ENCODE measurements at regions not wholly inside any gene's neighbourhood (a gene's known extent, or its start where the extent isn't known, plus 50 kb on each side); places are given as distances from the start of the nearest gene placed in this dataset.

- intact Hi-C loops (cut with micrococcal nuclease; ENCODE audit: unreplicated experiment): no loop called here
- no peaks in the 10 kb centered on the region for H3K9me3 ChIP-seq (ENCODE audit: insufficient read depth, low read depth)
- no peak overlapping the region for H3K27ac ChIP-seq
- peaks cover 92% of the 10 kb centered on the region for H3K27me3 ChIP-seq (ENCODE audit: insufficient read depth, low read depth)
- BruUV-seq (replicated peaks): no TSS peak
- H4K20me1 ChIP-seq (ENCODE audit: insufficient read depth): no peaks in the 10 kb centered on the region
- no peaks in the 10 kb centered on the region for H3F3A ChIP-seq (ENCODE audit: insufficient read depth, low read depth)
- H3K79me2 ChIP-seq (ENCODE audit: low read depth): no peaks in the 10 kb centered on the region
- ChIA-PET CTCF (no interaction called here), POLR2A (ENCODE audit: unreplicated experiment) (no interaction called here)
- H3K4me1 ChIP-seq (replicated peaks; ENCODE audit: insufficient read depth): no peaks in the 10 kb centered on the region
- H3K4me2 ChIP-seq: no peak overlapping the region
- no peaks in the 10 kb centered on the region for H3K36me3 ChIP-seq (ENCODE audit: low read depth)
- H3K9me2 ChIP-seq (ENCODE audit: insufficient read depth): no peaks in the 10 kb centered on the region
- DNase-seq: no peak
- TF ChIP-seq CTCF (conservative IDR thresholded peaks at IDR 0.05): no peak
- TF ChIP-seq EZH2 (IDR thresholded peaks at IDR 0.05; ENCODE audit: low read depth): no peak
- H2AFZ ChIP-seq: no peak overlapping the region
- H3K4me3 ChIP-seq: no peak overlapping the region
Measured at GRCh38 chr11:119788911-119789560, 60.0 kb upstream of the NECTIN1 start.

- ChIA-PET POLR2A (ENCODE audit: unreplicated experiment) (no interaction called here), CTCF (no interaction called here)
- intact Hi-C loops (cut with micrococcal nuclease; ENCODE audit: unreplicated experiment): no loop called here
Measured at GRCh38 chr11:119788096-119788883, 59.3 kb upstream of the NECTIN1 start.

GRCh38 chr11:119787074-119787461, 58.1 kb upstream of the NECTIN1 start:
- Histone ChIP-seq H3K79me2 (ENCODE audit: low read depth) (no peaks in the 10 kb centered on the region), H2AFZ (no peak overlapping the region), H3K4me1 (replicated peaks; ENCODE audit: insufficient read depth) (no peaks in the 10 kb centered on the region), H3K4me3 (no peak overlapping the region), H3K9me3 (ENCODE audit: insufficient read depth, low read depth) (no peaks in the 10 kb centered on the region), H3K36me3 (ENCODE audit: low read depth) (no peaks in the 10 kb centered on the region), H3F3A (ENCODE audit: insufficient read depth, low read depth) (no peaks in the 10 kb centered on the region), H4K20me1 (ENCODE audit: insufficient read depth) (no peaks in the 10 kb centered on the region), H3K27me3 (ENCODE audit: insufficient read depth, low read depth) (peaks cover 99% of the 10 kb centered on the region), H3K4me2 (no peak overlapping the region), H3K27ac (no peak overlapping the region), H3K9me2 (ENCODE audit: insufficient read depth) (no peaks in the 10 kb centered on the region)
- ChIA-PET CTCF (no interaction called here), POLR2A (ENCODE audit: unreplicated experiment) (no interaction called here)
- DNase-seq: no peak
- BruUV-seq (replicated peaks): no TSS peak
- intact Hi-C loops (cut with micrococcal nuclease; ENCODE audit: unreplicated experiment): no loop called here
- TF ChIP-seq CTCF (conservative IDR thresholded peaks at IDR 0.05) (no peak), EZH2 (IDR thresholded peaks at IDR 0.05; ENCODE audit: low read depth) (no peak)

More at GRCh38 chr11:119788096-119788883, 59.3 kb upstream of the NECTIN1 start:
- H3K79me2 ChIP-seq (ENCODE audit: low read depth): no peaks in the 10 kb centered on the region
- no peaks in the 10 kb centered on the region for H4K20me1 ChIP-seq (ENCODE audit: insufficient read depth)
- no peak overlapping the region for H3K4me3 ChIP-seq
- no peak overlapping the region for H2AFZ ChIP-seq
- H3K4me2 ChIP-seq: no peak overlapping the region
- H3K9me2 ChIP-seq (ENCODE audit: insufficient read depth): no peaks in the 10 kb centered on the region
- no peak for DNase-seq
- H3K27me3 ChIP-seq (ENCODE audit: insufficient read depth, low read depth): peaks cover 92% of the 10 kb centered on the region
- H3K4me1 ChIP-seq (replicated peaks; ENCODE audit: insufficient read depth): no peaks in the 10 kb centered on the region
- H3K36me3 ChIP-seq (ENCODE audit: low read depth): no peaks in the 10 kb centered on the region
- no peak overlapping the region for H3K27ac ChIP-seq
- BruUV-seq (replicated peaks): no TSS peak
- H3K9me3 ChIP-seq (ENCODE audit: insufficient read depth, low read depth): no peaks in the 10 kb centered on the region
- no peaks in the 10 kb centered on the region for H3F3A ChIP-seq (ENCODE audit: insufficient read depth, low read depth)
- TF ChIP-seq CTCF (conservative IDR thresholded peaks at IDR 0.05) (no peak), EZH2 (IDR thresholded peaks at IDR 0.05; ENCODE audit: low read depth) (no peak)
